NCI-H128 (cell line): ENCODE measurements at regions not wholly inside any gene's neighbourhood (a gene's known extent, or its start where the extent isn't known, plus 50 kb on each side); places are given as distances from the start of the nearest gene placed in this dataset.
A peak's percentile ranks its signal among the peaks of the same experiment; 100 is the strongest.

Experiments used
- DNase-seq: peaks from one replicate; lab custom pipeline; 2025; ENCODE audit not compliant: unreplicated experiment; lab: John Stamatoyannopoulos, UW

DNA sequence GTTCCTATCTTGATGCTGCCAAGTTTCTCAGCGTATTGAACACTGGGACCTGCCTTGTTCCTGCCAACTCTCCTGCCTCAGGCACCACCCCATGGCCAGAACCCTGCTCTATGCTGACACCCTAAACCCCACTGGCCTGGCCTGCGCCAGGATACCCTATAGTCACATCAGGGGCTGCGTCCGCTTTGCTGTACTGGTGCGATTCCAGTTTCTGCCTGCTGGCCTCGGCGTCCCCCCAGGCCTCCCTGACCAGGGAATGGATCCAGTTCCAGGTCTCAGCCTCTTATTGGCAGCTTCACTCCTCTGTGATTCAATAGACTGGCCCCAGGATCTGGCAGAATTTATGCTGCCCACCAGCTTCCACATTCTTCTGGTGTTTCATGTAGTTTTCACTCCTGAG is 55.0 kb downstream of the GPR6 start:
- DNase-seq = no peak

DNA sequence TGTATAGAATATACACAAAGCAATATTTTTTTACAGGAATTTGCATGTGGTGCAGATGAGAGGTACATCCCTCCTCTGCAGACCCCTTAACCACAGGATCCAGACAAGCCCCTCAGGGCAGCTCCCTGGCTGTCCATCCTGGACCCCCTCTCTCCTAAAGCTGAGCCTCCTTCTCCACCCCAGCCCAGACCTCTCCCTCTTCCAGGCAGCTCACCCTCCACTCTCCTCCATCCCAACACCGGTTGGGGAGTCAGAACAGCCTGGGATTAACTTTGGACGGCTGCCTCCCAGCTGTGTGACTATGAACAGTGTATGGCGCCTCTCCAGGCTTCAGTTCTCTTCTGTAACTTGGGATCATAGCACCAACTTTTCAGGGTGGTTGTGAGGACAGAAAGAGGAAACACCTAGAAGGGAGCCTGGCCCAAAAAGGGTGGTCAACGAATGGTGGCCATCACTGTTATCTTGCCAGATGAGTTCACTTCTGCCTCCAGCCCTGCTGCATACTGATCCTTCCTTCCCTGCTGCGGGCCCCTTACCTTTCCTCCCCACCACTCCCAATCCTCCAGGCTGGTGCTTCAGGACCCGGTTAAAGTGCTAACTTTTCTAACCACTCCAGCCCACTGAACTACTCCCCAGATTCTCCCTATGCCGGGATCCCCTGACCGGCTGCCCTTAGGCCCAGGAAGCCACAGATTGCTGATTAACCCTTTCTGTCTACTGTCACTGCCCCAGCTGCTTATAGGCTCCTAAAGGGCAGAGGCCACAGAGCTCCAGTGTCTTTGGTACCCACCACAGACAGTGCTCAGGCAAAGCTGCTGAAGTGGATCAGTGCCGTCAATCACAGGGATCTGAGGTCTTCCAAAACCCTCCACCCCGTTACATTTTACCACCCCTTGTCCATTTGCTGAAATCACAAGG is 55.9 kb downstream of the GPR6 start:
- DNase-seq = no peak

DNA sequence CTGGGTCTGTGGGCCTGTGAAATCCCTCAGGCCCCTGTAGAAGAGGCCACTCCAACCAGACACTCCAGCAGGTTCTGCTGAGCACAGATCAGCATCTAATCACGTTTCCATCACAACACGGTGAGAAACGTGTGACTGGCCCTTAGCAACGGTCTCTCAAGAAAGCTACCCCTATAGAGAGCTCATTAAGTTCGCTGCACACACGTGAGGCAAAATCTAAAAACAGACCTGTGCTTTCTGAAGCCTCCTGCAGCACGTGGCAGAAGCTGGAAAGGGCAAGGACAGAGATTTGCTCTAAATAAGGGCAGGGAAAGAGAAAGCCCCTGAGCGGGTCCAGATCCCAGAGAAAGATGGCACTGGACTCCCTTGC is 56.5 kb downstream of the GPR6 start:
- DNase-seq = no peak

DNA sequence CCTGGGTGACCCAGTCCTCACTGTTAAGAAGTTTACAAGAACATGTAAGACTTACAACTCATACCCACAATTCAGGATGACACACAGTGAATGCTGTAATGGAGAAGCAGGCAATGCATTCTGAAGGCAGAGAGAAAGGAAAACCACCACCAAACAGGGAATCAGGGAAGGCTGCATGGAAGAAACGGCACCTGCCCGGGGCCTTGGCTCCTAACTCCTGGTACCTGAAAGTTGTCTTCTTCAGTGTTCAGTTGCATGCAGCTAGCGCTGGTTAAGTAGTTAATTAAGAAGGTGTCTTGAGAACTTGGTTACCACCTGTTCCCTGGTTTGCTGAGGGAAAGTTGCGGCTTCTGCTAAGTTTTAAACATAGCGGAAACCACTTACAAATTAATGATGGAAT is 57.2 kb downstream of the GPR6 start:
- no peak for DNase-seq

DNA sequence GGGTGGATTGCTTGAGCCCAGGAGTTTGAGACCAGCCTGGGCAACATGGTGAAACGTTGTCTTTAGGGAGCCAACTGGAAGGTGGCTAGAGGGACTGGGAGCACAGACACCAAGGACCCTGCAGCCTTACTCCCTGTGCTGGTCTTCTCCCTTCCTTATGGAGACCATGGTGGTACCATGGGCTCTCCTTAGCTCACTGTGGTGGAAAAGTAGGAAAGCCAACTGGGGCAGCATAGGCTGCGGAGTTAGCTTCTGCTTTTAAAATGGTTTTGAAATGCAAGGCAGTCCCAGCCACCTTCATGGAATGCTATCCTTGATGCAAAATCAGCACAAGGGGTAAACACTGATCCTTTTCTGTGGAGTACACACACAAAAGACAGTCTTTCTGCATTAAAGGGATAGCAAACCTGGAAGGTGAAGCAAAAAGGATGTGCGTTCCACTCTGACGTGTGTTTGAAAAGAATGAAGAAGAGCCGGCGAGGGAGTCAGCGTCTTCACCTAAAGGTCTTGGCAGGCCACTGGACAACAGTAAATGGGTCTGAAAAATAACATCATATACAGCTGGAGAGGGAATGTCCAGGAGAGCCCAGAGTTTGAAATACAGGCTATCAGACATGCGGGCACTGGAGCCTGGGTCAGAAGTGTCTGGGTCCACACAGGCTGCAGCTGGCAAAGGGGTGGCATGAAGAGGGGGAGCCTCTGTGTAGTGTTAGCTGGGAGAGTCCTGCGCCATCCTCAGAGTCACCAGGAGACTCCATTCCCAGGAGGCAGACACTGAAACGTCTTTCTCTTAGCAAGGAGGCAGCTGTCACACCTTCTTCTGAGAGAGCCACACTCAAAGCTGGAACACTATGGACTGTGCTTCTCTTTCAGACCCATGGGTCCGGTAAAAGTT is 58.5 kb downstream of the GPR6 start:
- no peak for DNase-seq

DNA sequence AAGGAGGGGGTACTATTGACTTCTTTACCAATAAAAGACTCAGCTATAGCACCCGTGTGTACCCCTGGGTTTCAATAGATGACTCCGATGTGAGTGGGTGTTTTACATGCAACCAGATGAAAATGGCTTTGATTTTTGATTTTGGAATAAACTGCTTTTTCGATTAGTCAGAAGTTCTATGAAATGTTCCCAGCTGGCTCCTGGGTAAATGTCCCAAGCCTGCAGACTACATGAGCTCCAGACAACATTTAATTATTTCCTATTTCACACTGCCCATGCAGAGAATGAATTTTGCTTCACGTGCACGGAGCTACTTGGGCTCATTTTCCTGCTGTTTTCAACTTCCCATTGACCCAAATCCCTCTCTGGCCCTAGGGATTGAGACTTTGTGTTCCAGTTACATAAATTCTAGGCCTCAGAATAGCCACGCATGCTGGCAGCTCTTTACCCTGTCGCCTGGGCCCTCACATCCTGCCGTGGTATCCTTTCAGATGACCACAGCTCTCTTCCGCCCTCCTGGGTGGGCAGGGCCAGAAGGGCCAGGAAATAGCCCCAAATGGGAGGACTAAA is 59.7 kb downstream of the GPR6 start:
- no peak for DNase-seq

DNA sequence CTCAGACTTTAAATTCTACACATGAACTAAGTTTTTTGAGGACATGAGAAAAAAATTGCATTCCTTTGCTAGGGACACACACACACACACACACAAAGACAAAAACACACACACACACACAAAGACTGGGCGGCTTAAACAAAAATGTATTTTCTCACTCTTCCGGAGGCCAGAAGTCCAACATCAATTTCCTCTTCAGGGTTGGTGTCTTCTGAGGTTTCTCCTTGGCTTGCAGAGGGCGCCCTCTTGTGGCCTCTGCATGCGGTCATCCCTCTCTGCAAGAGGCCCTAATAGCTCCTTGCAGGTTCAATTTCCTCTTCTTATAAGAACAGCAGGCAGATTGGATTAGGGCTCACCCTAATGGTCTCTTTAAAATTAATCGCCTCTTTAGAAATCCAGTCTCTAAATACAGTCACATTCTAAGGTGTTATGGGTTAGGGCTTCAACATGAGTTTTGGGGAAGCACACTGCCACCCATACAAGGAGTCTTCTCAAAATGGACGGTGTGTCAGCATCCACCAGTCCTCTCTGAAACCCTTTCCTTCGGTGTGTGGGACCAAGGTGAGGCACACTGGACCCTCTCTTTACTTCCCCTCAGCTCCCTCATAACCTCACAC is 61.4 kb downstream of the GPR6 start:
- DNase-seq = peak; percentile 75

DNA sequence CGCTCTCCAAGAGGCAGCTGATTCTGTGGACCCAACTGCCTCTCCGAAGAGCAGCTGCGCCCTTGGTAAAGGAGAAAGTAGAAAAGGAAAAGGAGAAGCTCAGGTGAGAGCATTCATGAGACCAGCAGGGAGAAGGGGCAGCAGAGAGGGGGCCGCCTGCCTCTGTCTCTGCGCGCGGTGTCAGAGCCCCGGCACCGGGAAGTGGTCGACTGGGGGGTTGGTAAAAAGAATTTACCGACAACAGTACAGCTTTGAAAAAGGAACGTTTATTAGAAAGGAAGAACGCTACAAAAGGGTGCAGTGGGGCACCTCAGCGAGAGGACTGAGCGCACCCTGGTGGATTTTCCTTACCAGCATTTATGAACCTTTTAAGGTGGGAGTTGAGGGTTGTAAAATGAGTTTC is 61.9 kb downstream of the GPR6 start:
- DNase-seq = peak; percentile 55

DNA sequence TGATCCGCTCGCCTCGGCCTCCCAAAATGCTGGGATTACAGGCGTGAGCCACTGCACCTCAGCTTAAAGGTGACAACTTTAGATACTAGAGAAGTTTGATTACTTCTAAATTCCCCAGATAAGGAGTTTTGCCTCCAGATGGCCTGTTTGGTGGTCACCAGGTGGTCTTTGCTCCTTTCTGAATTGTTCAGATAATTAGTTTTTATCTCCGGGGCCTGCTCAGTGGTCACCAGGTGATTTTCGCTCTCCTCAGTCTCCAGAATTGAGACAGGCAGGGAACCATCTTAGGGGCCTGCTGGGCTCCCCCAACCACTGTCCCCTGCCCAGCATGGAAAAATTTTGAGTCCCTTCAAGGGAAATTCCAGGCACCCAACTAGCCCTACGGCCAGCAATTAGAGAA is 62.6 kb downstream of the GPR6 start:
- no peak for DNase-seq

DNA sequence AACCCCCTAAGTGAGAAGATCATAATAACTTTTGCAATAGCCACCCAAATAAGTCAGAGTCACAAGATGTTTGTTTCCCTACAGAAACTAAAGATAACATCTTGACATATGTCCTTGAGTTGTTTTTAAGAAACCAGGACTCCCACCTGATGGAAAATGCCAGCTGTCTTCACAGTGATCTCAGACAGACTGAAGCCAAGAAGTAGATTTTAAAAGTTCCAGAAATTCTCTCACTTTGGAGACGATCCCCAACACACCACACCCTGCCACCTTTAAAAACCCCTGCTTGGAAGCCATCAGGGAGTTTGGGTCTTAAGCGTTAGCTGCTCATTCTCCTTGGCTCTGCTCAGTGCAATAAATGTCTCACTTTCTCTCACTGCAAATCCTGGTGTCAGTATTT is 63.0 kb downstream of the GPR6 start:
- no peak for DNase-seq

DNA sequence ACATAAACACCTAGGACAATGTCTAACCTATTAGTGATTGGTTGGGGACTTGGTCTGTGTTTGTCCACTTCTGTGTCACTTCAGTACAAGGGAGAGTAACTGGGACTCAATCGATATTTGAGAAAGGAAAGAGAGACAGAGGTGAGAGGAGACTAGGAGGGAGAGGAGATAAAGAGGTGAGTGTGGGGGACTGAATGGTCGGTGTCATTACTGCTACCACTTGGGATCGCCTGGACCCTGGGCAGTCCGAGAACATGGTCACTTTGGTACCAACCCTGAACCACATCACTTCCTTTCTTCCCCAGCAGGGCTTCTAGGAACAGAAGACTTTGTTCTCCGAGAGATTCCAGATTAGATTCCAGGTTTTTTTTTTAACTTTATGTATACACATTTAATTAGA is 63.7 kb downstream of the GPR6 start:
- DNase-seq = no peak

DNA sequence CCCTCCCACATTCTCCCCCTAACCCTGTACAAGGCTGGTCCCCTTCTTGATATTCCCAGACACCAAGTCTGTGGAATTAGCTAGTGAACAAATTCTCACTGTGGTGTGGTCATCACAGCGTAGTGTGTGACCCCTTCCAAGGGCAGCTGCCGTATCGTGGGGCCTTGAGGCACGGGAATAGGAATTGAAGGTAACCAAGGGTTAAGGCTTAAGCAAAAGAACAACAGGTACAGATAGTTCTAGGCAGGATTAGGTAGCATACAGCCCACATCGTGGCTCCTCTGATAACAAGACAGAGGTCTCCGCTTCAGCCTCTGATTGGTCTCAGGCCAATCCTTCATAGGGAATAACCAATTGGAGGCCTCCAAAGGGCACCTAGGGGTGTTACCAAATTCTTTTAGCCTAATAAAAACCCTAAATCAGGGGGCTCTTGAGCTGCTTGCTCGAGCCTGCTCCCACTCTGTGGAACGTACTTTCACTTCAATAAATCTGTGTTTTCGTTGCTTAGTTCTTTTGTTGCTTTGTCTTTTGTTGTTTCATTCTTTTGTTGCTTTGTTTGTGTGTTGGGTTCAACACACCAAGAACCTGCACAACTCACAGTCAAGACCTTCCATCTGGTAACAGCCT is 64.7 kb downstream of the GPR6 start:
- DNase-seq = no peak

DNA sequence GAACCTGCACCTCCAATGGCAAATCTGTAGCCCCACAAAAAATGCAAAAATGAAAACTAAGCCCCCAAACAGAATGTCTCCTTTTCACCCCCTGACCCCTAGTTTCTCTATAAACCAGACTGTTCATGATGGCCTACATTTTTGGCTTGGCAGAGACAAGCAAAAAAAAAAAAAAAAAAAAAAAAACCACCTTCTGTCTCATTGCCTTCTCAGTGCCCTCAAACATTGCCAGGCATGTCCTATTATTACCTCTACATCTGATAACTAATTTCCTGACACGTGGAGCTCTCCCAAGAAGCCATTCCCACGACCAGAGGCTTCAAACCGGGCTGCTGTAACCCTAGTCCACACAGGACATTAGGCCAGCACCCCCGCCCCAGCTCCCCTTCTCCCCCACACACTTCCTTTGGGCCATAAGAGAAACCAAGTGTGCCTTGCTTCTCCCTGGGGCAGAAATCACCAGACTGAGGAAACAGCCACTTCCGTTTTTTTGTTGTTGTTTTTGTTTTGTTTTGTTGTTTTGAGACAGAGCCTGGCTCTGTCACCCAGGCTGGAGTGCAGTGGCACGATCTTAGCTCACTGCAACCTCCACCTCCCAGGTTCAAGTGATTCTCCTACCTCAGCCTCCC is 65.4 kb downstream of the GPR6 start:
- DNase-seq = no peak

DNA sequence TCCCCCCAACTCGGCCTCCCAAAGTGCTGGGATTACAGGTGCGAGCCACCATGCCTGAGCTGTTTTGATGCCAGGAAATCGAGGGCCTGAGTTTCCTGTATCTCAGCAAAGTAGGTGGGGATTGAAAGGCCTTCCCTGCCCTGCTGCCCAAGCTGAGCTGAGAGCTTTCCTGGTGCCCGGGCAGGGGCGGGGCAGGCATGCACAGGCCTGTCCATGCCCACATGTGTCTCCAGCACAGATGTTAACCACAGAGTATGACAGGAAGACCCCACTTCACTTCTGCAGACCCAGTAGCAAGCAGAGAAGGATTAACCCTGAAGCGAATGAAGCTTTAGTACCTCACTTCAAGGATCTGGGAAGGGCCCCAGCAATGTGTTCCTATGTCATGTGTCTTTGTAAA is 66.0 kb downstream of the GPR6 start:
- no peak for DNase-seq

DNA sequence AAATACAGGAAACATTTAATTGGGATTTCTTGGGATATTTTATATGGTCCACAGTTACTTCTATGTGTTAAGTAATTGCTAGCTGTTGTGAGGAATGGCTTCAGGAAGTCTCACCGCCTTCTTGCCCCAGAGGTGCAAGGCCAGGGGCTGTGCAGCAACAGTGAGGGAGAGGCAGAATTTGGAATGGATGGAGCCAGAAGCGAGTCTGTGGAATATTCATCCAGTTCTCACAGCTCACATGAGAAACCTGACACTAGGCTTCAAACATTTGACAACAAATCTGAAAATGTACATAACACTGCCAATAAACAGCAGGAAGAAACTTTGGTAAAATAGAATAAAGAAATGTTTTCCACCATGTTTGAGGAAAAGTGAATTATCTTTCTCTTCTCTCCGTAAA is 66.5 kb downstream of the GPR6 start:
- DNase-seq = no peak

DNA sequence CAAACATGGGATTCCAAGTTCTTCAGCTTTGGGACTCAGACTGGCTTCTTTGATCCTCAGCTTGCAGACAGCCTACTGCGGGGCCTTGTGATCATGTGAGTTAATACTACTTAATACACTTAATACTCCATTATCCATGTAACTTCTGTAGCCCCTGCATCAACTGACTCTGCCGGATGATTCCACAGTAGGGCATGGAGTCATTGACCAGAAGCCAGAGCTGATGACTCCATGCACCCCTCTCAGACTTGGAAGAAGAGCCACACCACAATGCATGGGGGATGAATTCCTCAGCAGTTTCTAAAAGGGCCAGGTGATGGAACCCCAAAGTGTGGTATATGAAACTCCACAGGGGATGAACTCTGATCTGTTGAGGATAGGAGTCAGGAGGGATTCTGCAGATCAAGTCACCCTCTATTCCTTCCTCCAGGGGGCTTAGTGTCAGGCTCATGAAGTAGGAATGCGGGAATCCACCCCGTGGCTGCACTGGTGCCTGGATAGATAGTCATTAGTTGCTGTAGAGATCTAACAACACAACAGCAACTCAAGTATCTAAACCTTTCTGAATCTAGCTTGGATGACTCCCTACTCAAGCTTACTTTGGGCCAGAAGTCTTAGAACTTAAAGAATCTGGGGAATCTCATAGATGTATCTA is 70.2 kb downstream of the GPR6 start:
- DNase-seq = no peak

DNA sequence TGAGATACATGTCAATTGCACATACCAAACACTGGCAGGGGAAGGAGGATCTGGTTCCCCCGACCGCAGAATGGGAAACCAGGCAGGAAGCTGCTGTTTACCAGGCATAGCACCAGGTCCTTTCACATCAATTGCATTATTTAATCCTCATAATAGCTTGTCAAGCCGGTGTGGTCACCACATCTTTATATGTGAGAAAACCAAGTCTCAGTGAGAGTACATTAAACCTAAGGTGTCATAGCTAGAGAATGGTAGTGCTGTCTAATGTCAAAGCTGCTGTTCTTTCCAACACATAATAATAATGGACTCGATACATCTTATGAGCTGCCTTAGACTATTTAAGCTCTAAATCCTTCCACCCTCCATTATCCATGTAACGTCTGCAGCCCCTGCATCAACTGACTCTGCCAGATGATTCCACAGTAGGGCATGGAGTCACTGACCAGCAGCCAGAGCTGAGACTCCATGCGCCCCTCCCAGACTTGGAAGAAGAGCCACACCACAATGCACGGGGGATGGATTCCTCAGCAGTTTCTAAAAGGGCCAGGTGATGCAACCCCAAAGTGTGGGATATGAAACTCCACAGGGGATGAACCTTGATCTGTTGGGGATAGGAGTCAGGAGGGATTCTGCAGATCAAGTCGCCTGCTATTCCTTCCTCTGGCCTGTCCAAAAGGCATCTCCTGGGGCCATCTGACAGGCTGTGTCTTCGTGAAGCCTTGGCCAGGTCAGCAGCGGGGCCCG is 71.8 kb downstream of the GPR6 start:
- no peak for DNase-seq
